MM.1S (cell line): ENCODE measurements at regions not wholly inside any gene's neighbourhood (a gene's known extent, or its start where the extent isn't known, plus 50 kb on each side); places are given as distances from the start of the nearest gene placed in this dataset.

Experiments
- DNase-seq: peaks from one replicate; pipeline ENCODE4 v3.0.0-alpha.2; 2015
- H2AFZ ChIP-seq: fragments of 300-600 bp; sonication (generic); 2 replicates; pipeline ENCODE4 v1.6.0; 2016; ENCODE audit warnings: antibody characterized with exemption, low read length
- H3F3A ChIP-seq: fragments of 300-600 bp; sonication (generic); 2 replicates; pipeline ENCODE4 v1.6.1; 2016; ENCODE audit warnings: mild to moderate bottlenecking, antibody characterized with exemption, low read length, moderate library complexity, mixed read lengths; ENCODE audit not compliant: insufficient read depth
- H3K27ac ChIP-seq: fragments of 300-600 bp; sonication (generic); 2 replicates; pipeline ENCODE4 v1.5.1; 2016; ENCODE audit warnings: mild to moderate bottlenecking, low read length
- H3K27me3 ChIP-seq: fragments of 300-600 bp; sonication (generic); replicated peaks from 2 replicates; pipeline ENCODE4 v1.6.0; 2016; ENCODE audit warnings: low read length; ENCODE audit not compliant: insufficient read depth
- H3K36me3 ChIP-seq: fragments of 300-600 bp; sonication (generic); replicated peaks from 2 replicates; pipeline ENCODE4 v1.6.1; 2016; ENCODE audit warnings: mild to moderate bottlenecking, low read length, mixed read lengths; ENCODE audit not compliant: insufficient read depth
- H3K4me1 ChIP-seq: fragments of 300-600 bp; sonication (generic); 2 replicates; pipeline ENCODE4 v1.6.1; 2016; ENCODE audit warnings: low read length, mixed read lengths
- H3K4me2 ChIP-seq: fragments of 300-600 bp; sonication (generic); 2 replicates; pipeline ENCODE4 v1.6.0; 2016; ENCODE audit warnings: low read depth, low read length
- H3K4me3 ChIP-seq: fragments of 300-600 bp; sonication (generic); 2 replicates; pipeline ENCODE4 v1.5.1; 2016; ENCODE audit warnings: low read length, mixed read lengths
- H3K79me2 ChIP-seq: fragments of 300-600 bp; sonication (generic); 2 replicates; pipeline ENCODE4 v1.6.1; 2016; ENCODE audit warnings: mixed run types, low read length, mixed read lengths
- H3K9ac ChIP-seq: fragments of 300-600 bp; sonication (generic); 2 replicates; pipeline ENCODE4 v1.6.1; 2016; ENCODE audit warnings: low read length, mixed read lengths
- H3K9me2 ChIP-seq: fragments of 300-600 bp; sonication (generic); replicated peaks from 2 replicates; pipeline ENCODE4 v1.6.1; 2016; ENCODE audit warnings: mild to moderate bottlenecking, low read length, mixed read lengths; ENCODE audit not compliant: insufficient read depth
- H3K9me3 ChIP-seq: fragments of 300-600 bp; sonication (generic); replicated peaks from 2 replicates; pipeline ENCODE4 v1.6.1; 2016; ENCODE audit warnings: mild to moderate bottlenecking, low read length, mixed read lengths; ENCODE audit not compliant: insufficient read depth
- H4K20me1 ChIP-seq: fragments of 300-600 bp; sonication (generic); 2 replicates; pipeline ENCODE4 v1.6.1; 2016; ENCODE audit warnings: mild to moderate bottlenecking, low read length, moderate library complexity, mixed read lengths; ENCODE audit not compliant: insufficient read depth
- CTCF ChIP-seq: fragments of 300-600 bp; sonication (generic); IDR thresholded peaks from 2 replicates; pipeline ENCODE4 v1.5.1; 2016; ENCODE audit warnings: antibody characterized with exemption, low read length, mixed read lengths
- EZH2 ChIP-seq: fragments of 300-600 bp; sonication (generic); optimal IDR thresholded peaks from 2 replicates; pipeline ENCODE3; 2017; ENCODE audit warnings: low read depth, mild to moderate bottlenecking, antibody characterized with exemption, low read length, mixed read lengths
- EZH2phosphoT487 ChIP-seq: fragments of 300-600 bp; sonication (generic); IDR thresholded peaks from 2 replicates; pipeline ENCODE4 v1.6.1; 2018; ENCODE audit warnings: antibody characterized with exemption, low read length

- no peaks in the 10 kb centered on the region for H4K20me1 ChIP-seq
- no peaks in the 10 kb centered on the region for H3F3A ChIP-seq
- no peak overlapping the region for H3K27ac ChIP-seq
- H3K9ac ChIP-seq: no peak overlapping the region
- H3K9me3 ChIP-seq: no peaks in the 10 kb centered on the region
- H3K79me2 ChIP-seq: no peaks in the 10 kb centered on the region
- TF ChIP-seq EZH2 (no peak), EZH2phosphoT487 (no peak), CTCF (no peak)
- H2AFZ ChIP-seq: no peak overlapping the region
- H3K36me3 ChIP-seq: no peaks in the 10 kb centered on the region
- H3K9me2 ChIP-seq: no peaks in the 10 kb centered on the region
- no peaks in the 10 kb centered on the region for H3K27me3 ChIP-seq
- peaks cover 4% of the 10 kb centered on the region; the same call in 1 of the 2 replicates for H3K4me1 ChIP-seq
- no peak for DNase-seq
- no peak overlapping the region for H3K4me2 ChIP-seq
- no peak overlapping the region for H3K4me3 ChIP-seq
Observed at GRCh38 chr14:71314717-71315116, 407.5 kb downstream of the PCNX1 start.

GRCh38 chr14:71317385-71318096 is 410.3 kb downstream of the PCNX1 start:
- 0 out of 2 replicates have a peak, but pooled peaks cover 3% of the 10 kb centered on the region for H3F3A ChIP-seq
- no peak for TF ChIP-seq CTCF
- no peaks in the 10 kb centered on the region for H3K27me3 ChIP-seq
- peaks cover 14% of the 10 kb centered on the region for H3K79me2 ChIP-seq
- H3K4me2 ChIP-seq: no peak overlapping the region
- no peaks in the 10 kb centered on the region for H3K9me2 ChIP-seq
- H2AFZ ChIP-seq: no peak overlapping the region
- no peaks in the 10 kb centered on the region for H4K20me1 ChIP-seq
- no peak overlapping the region for H3K9ac ChIP-seq
- DNase-seq: no peak
- no peak overlapping the region for H3K4me3 ChIP-seq
- H3K9me3 ChIP-seq: no peaks in the 10 kb centered on the region
- H3K27ac ChIP-seq: no peak overlapping the region
- no peaks in the 10 kb centered on the region for H3K36me3 ChIP-seq
- peaks cover 4% of the 10 kb centered on the region; the same call in 1 of the 2 replicates for H3K4me1 ChIP-seq

GRCh38 chr14:71318097-71318459 is 410.8 kb downstream of the PCNX1 start:
- no peak overlapping the region for H3K4me2 ChIP-seq
- no peak overlapping the region for H2AFZ ChIP-seq
- 0 out of 2 replicates have a peak, but pooled peaks cover 3% of the 10 kb centered on the region for H3F3A ChIP-seq
- H3K4me3 ChIP-seq: no peak overlapping the region
- no peak overlapping the region for H3K9ac ChIP-seq
- H3K4me1 ChIP-seq: peaks cover 4% of the 10 kb centered on the region; the same call in 1 of the 2 replicates
- H3K9me2 ChIP-seq: no peaks in the 10 kb centered on the region
- no peaks in the 10 kb centered on the region for H4K20me1 ChIP-seq
- no peak overlapping the region for H3K27ac ChIP-seq
- no peaks in the 10 kb centered on the region for H3K27me3 ChIP-seq
- TF ChIP-seq EZH2phosphoT487 (no peak), EZH2 (no peak), CTCF (no peak)
- H3K9me3 ChIP-seq: no peaks in the 10 kb centered on the region
- no peak for DNase-seq
- no peaks in the 10 kb centered on the region for H3K36me3 ChIP-seq
- H3K79me2 ChIP-seq: peaks cover 19% of the 10 kb centered on the region
